ENCODE measurements at regions not wholly inside any gene's neighbourhood (a gene's known extent, or its start where the extent isn't known, plus 50 kb on each side); places are given as distances from the start of the nearest gene placed in this dataset.
"Not testable (repeated sequence)": the region's sequence is repeated elsewhere in the genome, so short reads cannot be mapped to it uniquely, and the experiment has no call there.

GRCh38 chr5:167299861-167300260, 991.6 kb upstream of the WWC1 start:
- TF ChIP-seq ZNF565 (CRISPR knock-in tag; conservative IDR thresholded peaks at IDR 0.05; ENCODE audit: low read depth); PATZ1 (CRISPR knock-in tag; IDR thresholded peaks at IDR 0.05; ENCODE audit: borderline replicate concordance); PPARA (CRISPR knock-in tag; IDR thresholded peaks at IDR 0.05; ENCODE audit: borderline replicate concordance); RARB (CRISPR knock-in tag; IDR thresholded peaks at IDR 0.05); POU6F1 (CRISPR knock-in tag; IDR thresholded peaks at IDR 0.05; ENCODE audit: borderline replicate concordance, low read depth); GLIS3 (CRISPR knock-in tag; IDR thresholded peaks at IDR 0.05); ZNF70 (CRISPR knock-in tag; IDR thresholded peaks at IDR 0.05): not testable (repeated sequence)

Measured in SK-N-SH treated with all-trans-retinoic acid at 6 μM for 48 hours (cell line).